Mammary epithelial cell (primary cell): ENCODE measurements at regions not wholly inside any gene's neighbourhood (a gene's known extent, or its start where the extent isn't known, plus 50 kb on each side); places are given as distances from the start of the nearest gene placed in this dataset.

Source experiments
- EZH2 ChIP-seq: IDR thresholded peaks from 2 replicates; pipeline ENCODE4 v1.6.1; 2012; ENCODE audit warnings: low read length, inconsistent platforms, borderline replicate concordance
- TF ChIP-seq, protein P1 (sequence below), 2 donors: IDR thresholded peaks in 1 of 2; conservative IDR thresholded peaks in 1 of 2; 2 replicates each; pipeline ENCODE4 v1.5.1; 2011 to 2012; ENCODE audit warnings: inconsistent platforms in 2 of 2, low read length in 2 of 2, mild to moderate bottlenecking in 2 of 2, control low read depth in 1 of 2, low read depth in 1 of 2; ENCODE audit not compliant: insufficient read depth in 1 of 2; ENCODE audit errors: extremely low read depth in 1 of 2

DNA sequence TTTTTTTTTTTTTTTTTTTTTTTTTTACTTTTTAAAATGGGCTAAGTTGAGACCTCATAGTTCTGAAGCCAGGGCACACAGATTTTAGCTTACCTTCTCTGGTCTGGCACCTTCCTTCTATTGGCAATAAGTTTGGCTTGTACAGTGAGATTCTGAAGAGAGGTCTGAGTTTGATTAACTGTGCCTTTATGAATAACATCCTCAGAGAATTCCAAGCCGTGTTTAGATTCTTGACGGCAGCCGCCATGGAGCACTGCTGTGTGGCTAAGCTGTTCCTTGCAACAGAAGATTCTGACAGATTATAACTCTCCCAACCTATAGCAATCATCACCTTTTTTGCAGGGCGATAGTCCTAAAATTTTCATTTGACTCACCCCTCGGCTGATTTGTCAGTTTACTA, 354.9 kb upstream of the FAR2 start:
- no peak for TF ChIP-seq EZH2
- TF ChIP-seq, protein P1, sequence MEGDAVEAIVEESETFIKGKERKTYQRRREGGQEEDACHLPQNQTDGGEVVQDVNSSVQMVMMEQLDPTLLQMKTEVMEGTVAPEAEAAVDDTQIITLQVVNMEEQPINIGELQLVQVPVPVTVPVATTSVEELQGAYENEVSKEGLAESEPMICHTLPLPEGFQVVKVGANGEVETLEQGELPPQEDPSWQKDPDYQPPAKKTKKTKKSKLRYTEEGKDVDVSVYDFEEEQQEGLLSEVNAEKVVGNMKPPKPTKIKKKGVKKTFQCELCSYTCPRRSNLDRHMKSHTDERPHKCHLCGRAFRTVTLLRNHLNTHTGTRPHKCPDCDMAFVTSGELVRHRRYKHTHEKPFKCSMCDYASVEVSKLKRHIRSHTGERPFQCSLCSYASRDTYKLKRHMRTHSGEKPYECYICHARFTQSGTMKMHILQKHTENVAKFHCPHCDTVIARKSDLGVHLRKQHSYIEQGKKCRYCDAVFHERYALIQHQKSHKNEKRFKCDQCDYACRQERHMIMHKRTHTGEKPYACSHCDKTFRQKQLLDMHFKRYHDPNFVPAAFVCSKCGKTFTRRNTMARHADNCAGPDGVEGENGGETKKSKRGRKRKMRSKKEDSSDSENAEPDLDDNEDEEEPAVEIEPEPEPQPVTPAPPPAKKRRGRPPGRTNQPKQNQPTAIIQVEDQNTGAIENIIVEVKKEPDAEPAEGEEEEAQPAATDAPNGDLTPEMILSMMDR (conservative IDR thresholded peaks at IDR 0.05 in 1 of 2, IDR thresholded peaks at IDR 0.05 in 1 of 2; ENCODE audit: extremely low read depth in 1 of 2, insufficient read depth in 1 of 2, low read depth in 1 of 2, low read length in 2 of 2): no peak
